HepG2 (cell line): ENCODE measurements at regions not wholly inside any gene's neighbourhood (a gene's known extent, or its start where the extent isn't known, plus 50 kb on each side); places are given as distances from the start of the nearest gene placed in this dataset.

Experiments
- ATAC-seq: fragments of 200-7000 bp; cut with Tn5 transposase; 3 replicates; pipeline ENCODE4 v1.9.1; 2020; ENCODE audit warnings: mild to moderate bottlenecking, moderate library complexity
- BruUV-seq: library from RNA; stranded (reverse); fragments of 400-500 nt; replicated peaks from 2 replicates; lab custom pipeline; 2021; lab: Mats Ljungman, UMichigan
- CTCF ChIA-PET: fragments of 300-600 bp; formaldehyde crosslinking; extraction: SDS; loops from one replicate; lab custom pipeline; 2021; ENCODE audit warnings: low total read pairs, inconsistent platforms, low intra/inter-chr PET ratio; lab: Yijun Ruan, JAX
- POLR2A ChIA-PET: fragments of 350-600 bp; sonication (Branson Sonifier 250); formaldehyde crosslinking; loops from one replicate; lab custom pipeline; 2020; ENCODE audit warnings: antibody characterized with exemption, inconsistent platforms; lab: Yijun Ruan, JAX
- DNase-seq: peaks from one replicate; pipeline ENCODE4 v3.0.0-alpha.2; 2015; ENCODE audit warnings: low spot score
- FAIRE-seq: peaks from 3 replicates; lab custom pipeline; 2011; peaks lifted over from hg19 to GRCh38; lab: Jason Lieb, UNC
- H2AFZ ChIP-seq: one replicate; pipeline ENCODE4 v1.6.1; 2011; ENCODE audit warnings: low read length, inconsistent platforms
- H3K27ac ChIP-seq: fragments of 300-600 bp; 3 replicates; pipeline ENCODE4 v1.8.0; 2011; ENCODE audit warnings: mixed run types, mild to moderate bottlenecking, mixed read lengths, low read length, inconsistent platforms; ENCODE audit not compliant: insufficient read depth; ENCODE audit errors: extremely low read length
- H3K27me3 ChIP-seq, 2 experiments: fragments of 200-600 bp in 1 of 2; 2 replicates in 1 of 2; 3 replicates in 1 of 2; pipeline versions ENCODE4 v1.6.0 to v1.8.0; 2011; ENCODE audit warnings: low read length in 2 of 2, mild to moderate bottlenecking in 2 of 2, moderate library complexity in 2 of 2, inconsistent platforms in 1 of 2; ENCODE audit not compliant: insufficient read depth in 2 of 2, control insufficient read depth in 1 of 2
- H3K36me3 ChIP-seq, 2 experiments: fragments of 200-600 bp in 1 of 2; replicated peaks in 1 of 2; 2 replicates in 1 of 2; 3 replicates in 1 of 2; pipeline versions ENCODE4 v1.5.1 to v1.8.0; 2011; ENCODE audit warnings: low read length in 2 of 2, inconsistent platforms in 1 of 2; ENCODE audit not compliant: insufficient read depth in 2 of 2, control insufficient read depth in 1 of 2
- H3K4me1 ChIP-seq: 2 replicates; pipeline ENCODE4 v1.5.1; 2012; ENCODE audit warnings: low read length, inconsistent platforms; ENCODE audit not compliant: insufficient read depth
- H3K4me2 ChIP-seq: 2 replicates; pipeline ENCODE4 v1.6.0; 2011; ENCODE audit warnings: low read depth, low read length, inconsistent platforms
- H3K4me3 ChIP-seq, 3 experiments: fragments of 200-600 bp in 1 of 3; sonication (generic), shearing (Covaris generic) in 1 of 3; replicated peaks in 1 of 3; 2 replicates each; pipeline ENCODE4 v1.5.1; 2011 to 2016; ENCODE audit warnings: low read length in 3 of 3, inconsistent platforms in 2 of 3, low read depth in 2 of 3, mild to moderate bottlenecking in 2 of 3, control low read depth in 1 of 3, mixed read lengths in 1 of 3; ENCODE audit not compliant: insufficient read depth in 1 of 3
- H3K79me2 ChIP-seq: one replicate; pipeline ENCODE4 v1.6.1; 2011; ENCODE audit warnings: low read length, inconsistent platforms; ENCODE audit not compliant: insufficient read depth
- H3K9ac ChIP-seq: 2 replicates; pipeline ENCODE4 v1.6.0; 2011; ENCODE audit warnings: mild to moderate bottlenecking, low read depth, low read length, inconsistent platforms; ENCODE audit not compliant: insufficient read depth
- H3K9me3 ChIP-seq: 2 replicates; pipeline ENCODE4 v1.5.1; 2012; ENCODE audit warnings: mild to moderate bottlenecking, low read length
- H4K20me1 ChIP-seq: 2 replicates; pipeline ENCODE4 v1.6.0; 2011; ENCODE audit warnings: inconsistent platforms, mild to moderate bottlenecking, low read length, moderate library complexity; ENCODE audit not compliant: insufficient read depth
- E2F5 ChIP-seq: sonication (generic); formaldehyde crosslinking; conservative IDR thresholded peaks from 2 replicates; pipeline ENCODE4 v1.4.0; 2020; ENCODE audit warnings: missing genetic modification reagents
- HIVEP1 ChIP-seq: sonication (generic); formaldehyde crosslinking; IDR thresholded peaks from 2 replicates; pipeline ENCODE4 v1.4.0; 2020; ENCODE audit warnings: mild to moderate bottlenecking, missing genetic modification reagents
- PRPF4 ChIP-seq: fragments of 200-400 bp; formaldehyde crosslinking; IDR thresholded peaks from 2 replicates; pipeline ENCODE4 v1.6.1; 2016; ENCODE audit warnings: low read length, low read depth; ENCODE audit not compliant: poor library complexity, severe bottlenecking
- YEATS4 ChIP-seq: sonication (generic); formaldehyde crosslinking; IDR thresholded peaks from 2 replicates; pipeline ENCODE4 v1.4.0; 2020; ENCODE audit warnings: missing genetic modification reagents, borderline replicate concordance
- ZFY ChIP-seq: sonication (generic); formaldehyde crosslinking; IDR thresholded peaks from 2 replicates; pipeline ENCODE4 v1.4.0; 2020; ENCODE audit warnings: missing genetic modification reagents
- ZNF503 ChIP-seq: sonication (generic); formaldehyde crosslinking; IDR thresholded peaks from 2 replicates; pipeline ENCODE4 v1.4.0; 2020; ENCODE audit warnings: missing genetic modification reagents
- ZNF883 ChIP-seq: sonication (generic); formaldehyde crosslinking; IDR thresholded peaks from 2 replicates; pipeline ENCODE4 v1.5.1; 2020; ENCODE audit warnings: mild to moderate bottlenecking, missing genetic modification reagents; ENCODE audit errors: not compliant biosample characterization
- WGBS: methylation state at CpG from one replicate; pipeline ENCODE4 v1.1.6; 2017; ENCODE audit warnings: low lambda C conversion rate; 5-methylcytosine and 5-hydroxymethylcytosine counted together
- in situ Hi-C: cut with HindIII; loops from 2 replicates; pipeline ENCODE4 v1.10.0; 2017; ENCODE audit warnings: low pct_unique_long_range_greater_than_20kb; ENCODE audit not compliant: extremely low pct_ligation_motif_present
- intact Hi-C: fragments of 100-400 bp; cut with micrococcal nuclease; formaldehyde crosslinking; loops from one replicate; pipeline ENCODE4 v1.10.0; 2022; ENCODE audit not compliant: unreplicated experiment

GRCh38 chr4:82055156-82055555 lies 318.6 kb downstream of the HNRNPD start:
- intact Hi-C loops (no loop called here), in situ Hi-C loops (no loop called here)
- WGBS, result 4% methylated on average over 1 of the region's 1 CpG
- Histone ChIP-seq H3K27ac (no peak overlapping the region), H3K4me1 (no peaks in the 10 kb centered on the region), H3K79me2 (no peaks in the 10 kb centered on the region), H3K4me2 (no peak overlapping the region), H4K20me1 (no peaks in the 10 kb centered on the region), H3K36me3 (no peaks in the 10 kb centered on the region), H3K4me3 (no peak overlapping the region), H3K9ac (no peak overlapping the region), H3K9me3 (no peaks in the 10 kb centered on the region), H2AFZ (no peak overlapping the region), H3K27me3 (no peaks in the 10 kb centered on the region)
- FAIRE-seq (no peak), ATAC-seq (no peak), DNase-seq (no peak)
- ChIA-PET CTCF (no interaction called here), POLR2A (no interaction called here)
- no TSS peak for BruUV-seq
- TF ChIP-seq E2F5 (CRISPR knock-in tag) (no peak), ZNF883 (CRISPR knock-in tag) (no peak), ZFY (CRISPR knock-in tag) (no peak), HIVEP1 (CRISPR knock-in tag) (no peak), ZNF503 (no peak), YEATS4 (CRISPR knock-in tag) (no peak), PRPF4 (no peak)
